Endodermal cell (in vitro differentiated cells): ENCODE measurements at regions not wholly inside any gene's neighbourhood (a gene's known extent, or its start where the extent isn't known, plus 50 kb on each side); places are given as distances from the start of the nearest gene placed in this dataset.

ENCODE experiments used
- DNase-seq: peaks from one replicate; pipeline ENCODE4 v3.0.0-alpha.2; 2017
- H3K27ac ChIP-seq: 2 replicates; pipeline ENCODE4 v1.5.1; 2013; ENCODE audit warnings: mild to moderate bottlenecking, low read depth, low read length, moderate library complexity
- H3K27me3 ChIP-seq: 2 replicates; pipeline ENCODE4 v1.6.1; 2013; ENCODE audit warnings: mild to moderate bottlenecking, low read length, moderate library complexity; ENCODE audit not compliant: insufficient read depth, control insufficient read depth, poor library complexity, severe bottlenecking
- H3K36me3 ChIP-seq: 2 replicates; pipeline ENCODE4 v1.7.0; 2013; ENCODE audit warnings: mild to moderate bottlenecking, low read length, moderate library complexity; ENCODE audit not compliant: control insufficient read depth, insufficient read depth
- H3K4me1 ChIP-seq: one replicate; pipeline ENCODE4 v1.7.0; 2013; ENCODE audit warnings: low read length; ENCODE audit not compliant: control insufficient read depth, insufficient read depth
- H3K4me3 ChIP-seq: 2 replicates; pipeline ENCODE4 v1.5.1; 2013; ENCODE audit warnings: mild to moderate bottlenecking, low read length, moderate library complexity
- H3K9ac ChIP-seq: 2 replicates; pipeline ENCODE4 v1.6.1; 2013; ENCODE audit warnings: mild to moderate bottlenecking, low read length, moderate library complexity; ENCODE audit not compliant: poor library complexity, severe bottlenecking; ENCODE audit errors: extremely low read depth
- H3K9me3 ChIP-seq: 2 replicates; pipeline ENCODE4 v1.6.1; 2013; ENCODE audit warnings: mild to moderate bottlenecking, low read length, moderate library complexity; ENCODE audit not compliant: control insufficient read depth
- H3K27ac Mint-ChIP-seq: 2 replicates; pipeline ENCODE4 v1.8.0; 2020; ENCODE audit warnings: mixed read lengths
- H3K27me3 Mint-ChIP-seq: 2 replicates; pipeline ENCODE4 v1.8.0; 2021; ENCODE audit warnings: mild to moderate bottlenecking, mixed read lengths; ENCODE audit not compliant: insufficient read depth
- H3K36me3 Mint-ChIP-seq: 2 replicates; pipeline ENCODE4 v1.8.0; 2020; ENCODE audit warnings: low read depth, mixed read lengths
- H3K4me1 Mint-ChIP-seq: 2 replicates; pipeline ENCODE4 v1.8.0; 2020; ENCODE audit warnings: mixed read lengths
- H3K4me3 Mint-ChIP-seq: 2 replicates; pipeline ENCODE4 v1.8.0; 2020; ENCODE audit warnings: mild to moderate bottlenecking, moderate library complexity, mixed read lengths
- H3K9me3 Mint-ChIP-seq: 2 replicates; pipeline ENCODE4 v1.8.0; 2020; ENCODE audit warnings: mild to moderate bottlenecking, mixed read lengths
- CTCF ChIP-seq: fragments of 200-600 bp; sonication (generic); conservative IDR thresholded peaks from 2 replicates; pipeline ENCODE4 v1.5.0; 2021; ENCODE audit warnings: antibody characterized with exemption, mild to moderate bottlenecking
- WGBS, 2 experiments: methylation state at CpG; one replicate each; pipeline versions ENCODE4 v1.1.5 to v1.1.7; 2013; ENCODE audit warnings: missing lambda C conversion rate in 2 of 2, mixed read lengths in 1 of 2; ENCODE audit not compliant: insufficient coverage in 1 of 2, insufficient read length in 1 of 2; 5-methylcytosine and 5-hydroxymethylcytosine counted together

- TF ChIP-seq CTCF = no peak
- H3K9ac ChIP-seq = no peak overlapping the region
- H3K36me3 ChIP-seq = no peaks in the 10 kb centered on the region
- no peak overlapping the region for H3K27ac ChIP-seq
- H3K9me3 Mint-ChIP-seq = peaks cover 16% of the 10 kb centered on the region
- H3K4me1 ChIP-seq = no peaks in the 10 kb centered on the region
- DNase-seq = no peak
- peaks cover 8% of the 10 kb centered on the region for H3K9me3 ChIP-seq
- H3K27me3 Mint-ChIP-seq = no peaks in the 10 kb centered on the region
- H3K4me1 Mint-ChIP-seq = no peaks in the 10 kb centered on the region
- H3K4me3 Mint-ChIP-seq = no peak overlapping the region
- WGBS, 2 experiments = 94 to 100% methylated on average over 2 of the region's 2 CpGs
- no peaks in the 10 kb centered on the region for H3K27me3 ChIP-seq
- H3K4me3 ChIP-seq = no peak overlapping the region
- H3K36me3 Mint-ChIP-seq = no peaks in the 10 kb centered on the region
- H3K27ac Mint-ChIP-seq = no peak overlapping the region
Measured at GRCh38 chr11:122355968-122356367, 240.0 kb upstream of the BLID start.

GRCh38 chr11:122354025-122354697 lies 238.1 kb upstream of the BLID start:
- no peaks in the 10 kb centered on the region for H3K36me3 Mint-ChIP-seq
- H3K9me3 Mint-ChIP-seq = peaks cover 11% of the 10 kb centered on the region
- 97% methylated on average over 2 of the region's 3 CpGs; no CpG with 5 or more reads in 1 of the 2 experiments for WGBS, 2 experiments
- Histone ChIP-seq H3K27ac (no peak overlapping the region), H3K4me3 (no peak overlapping the region), H3K9me3 (peaks cover 4% of the 10 kb centered on the region), H3K9ac (no peak overlapping the region), H3K36me3 (no peaks in the 10 kb centered on the region), H3K27me3 (no peaks in the 10 kb centered on the region), H3K4me1 (no peaks in the 10 kb centered on the region)
- H3K27me3 Mint-ChIP-seq = no peaks in the 10 kb centered on the region
- no peaks in the 10 kb centered on the region for H3K4me1 Mint-ChIP-seq
- no peak overlapping the region for H3K4me3 Mint-ChIP-seq
- no peak for TF ChIP-seq CTCF
- no peak overlapping the region for H3K27ac Mint-ChIP-seq
- no peak for DNase-seq

GRCh38 chr11:122353561-122353960 lies 237.5 kb upstream of the BLID start:
- Histone ChIP-seq H3K9ac (no peak overlapping the region), H3K27ac (no peak overlapping the region), H3K36me3 (no peaks in the 10 kb centered on the region), H3K4me3 (no peak overlapping the region), H3K4me1 (no peaks in the 10 kb centered on the region), H3K27me3 (no peaks in the 10 kb centered on the region), H3K9me3 (peaks cover 4% of the 10 kb centered on the region)
- Mint-ChIP-seq H3K27ac (no peak overlapping the region), H3K4me3 (no peak overlapping the region), H3K27me3 (no peaks in the 10 kb centered on the region), H3K36me3 (no peaks in the 10 kb centered on the region), H3K9me3 (peaks cover 11% of the 10 kb centered on the region), H3K4me1 (no peaks in the 10 kb centered on the region)
- WGBS, 2 experiments = 92 to 97% methylated on average over 3 of the region's 4 CpGs
- DNase-seq = no peak
- TF ChIP-seq CTCF = no peak
